ENCODE measurements at regions not wholly inside any gene's neighbourhood (a gene's known extent, or its start where the extent isn't known, plus 50 kb on each side); places are given as distances from the start of the nearest gene placed in this dataset.
"Not testable (repeated sequence)": the region's sequence is repeated elsewhere in the genome, so short reads cannot be mapped to it uniquely, and the experiment has no call there.

DNA sequence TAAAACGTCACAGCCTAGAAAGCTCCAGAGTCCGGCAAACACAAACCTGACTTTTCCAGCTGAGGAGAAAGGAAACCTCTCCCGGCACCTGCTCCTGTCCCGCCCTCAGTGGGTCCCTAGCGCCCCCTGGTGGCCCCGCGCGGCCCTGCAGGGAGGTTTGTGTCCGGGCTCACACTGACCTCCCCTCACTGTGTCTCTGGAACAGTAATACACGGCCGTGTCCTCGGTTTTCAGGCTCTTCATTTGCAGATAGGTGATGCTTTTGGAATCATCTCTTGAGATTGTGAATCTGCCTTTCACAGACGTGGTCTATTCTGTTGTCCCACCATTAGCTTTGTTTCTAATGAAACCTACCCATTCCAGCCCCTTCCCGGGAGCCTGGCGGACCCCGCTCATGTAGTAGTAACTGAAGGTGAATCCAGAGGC lies 731.2 kb downstream of the TMEM121 start:
- POLR2A ChIA-PET: interaction anchor here (1.9 kb wide), 1 partner anchor 28 kb away, joined by 9 read pairs; no protein-coding TSS in a partner anchor
- H3K27ac ChIP-seq (ENCODE audit: low read depth in 1 of 2, low read length in 2 of 2); H3K9me3 Mint-ChIP-seq; H3K36me3 Mint-ChIP-seq (ENCODE audit: low read depth); H3K4me1 Mint-ChIP-seq (ENCODE audit: low read depth); H3K36me3 ChIP-seq (ENCODE audit: insufficient read depth, low read length); H3K27ac Mint-ChIP-seq; H3K4me1 ChIP-seq (ENCODE audit: insufficient read depth, low read length); H3K4me3 Mint-ChIP-seq; H3K9me3 ChIP-seq (ENCODE audit: control insufficient read depth in 1 of 2, insufficient read depth in 1 of 2, low read length in 2 of 2); H3K4me3 ChIP-seq (ENCODE audit: low read length); H3K27me3 ChIP-seq (ENCODE audit: control insufficient read depth in 1 of 2, insufficient read depth in 2 of 2, low read length in 2 of 2): not testable (repeated sequence)
- ATAC-seq (ENCODE audit: poor library complexity) (peak; percentile 51), DNase-seq (peak; percentile 53 to 86 (median 69))
- CTCF ChIA-PET: interaction anchor here (0.6 to 2.6 kb wide), 18 partner anchors 10 to 252 kb away, joined by 3 to 19 read pairs (median 4); no protein-coding TSS in a partner anchor
- TF ChIP-seq, protein P1, sequence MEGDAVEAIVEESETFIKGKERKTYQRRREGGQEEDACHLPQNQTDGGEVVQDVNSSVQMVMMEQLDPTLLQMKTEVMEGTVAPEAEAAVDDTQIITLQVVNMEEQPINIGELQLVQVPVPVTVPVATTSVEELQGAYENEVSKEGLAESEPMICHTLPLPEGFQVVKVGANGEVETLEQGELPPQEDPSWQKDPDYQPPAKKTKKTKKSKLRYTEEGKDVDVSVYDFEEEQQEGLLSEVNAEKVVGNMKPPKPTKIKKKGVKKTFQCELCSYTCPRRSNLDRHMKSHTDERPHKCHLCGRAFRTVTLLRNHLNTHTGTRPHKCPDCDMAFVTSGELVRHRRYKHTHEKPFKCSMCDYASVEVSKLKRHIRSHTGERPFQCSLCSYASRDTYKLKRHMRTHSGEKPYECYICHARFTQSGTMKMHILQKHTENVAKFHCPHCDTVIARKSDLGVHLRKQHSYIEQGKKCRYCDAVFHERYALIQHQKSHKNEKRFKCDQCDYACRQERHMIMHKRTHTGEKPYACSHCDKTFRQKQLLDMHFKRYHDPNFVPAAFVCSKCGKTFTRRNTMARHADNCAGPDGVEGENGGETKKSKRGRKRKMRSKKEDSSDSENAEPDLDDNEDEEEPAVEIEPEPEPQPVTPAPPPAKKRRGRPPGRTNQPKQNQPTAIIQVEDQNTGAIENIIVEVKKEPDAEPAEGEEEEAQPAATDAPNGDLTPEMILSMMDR (IDR thresholded peaks at IDR 0.05): peak; percentile 96
- H3K27me3 Mint-ChIP-seq: peaks cover 11% of the 10 kb centered on the region
- intact Hi-C loops (cut with DNase I, micrococcal nuclease): loop anchor here (1.0 to 5.0 kb wide), 2 partner anchors 45 to 48 kb away; no protein-coding TSS in a partner anchor

DNA sequence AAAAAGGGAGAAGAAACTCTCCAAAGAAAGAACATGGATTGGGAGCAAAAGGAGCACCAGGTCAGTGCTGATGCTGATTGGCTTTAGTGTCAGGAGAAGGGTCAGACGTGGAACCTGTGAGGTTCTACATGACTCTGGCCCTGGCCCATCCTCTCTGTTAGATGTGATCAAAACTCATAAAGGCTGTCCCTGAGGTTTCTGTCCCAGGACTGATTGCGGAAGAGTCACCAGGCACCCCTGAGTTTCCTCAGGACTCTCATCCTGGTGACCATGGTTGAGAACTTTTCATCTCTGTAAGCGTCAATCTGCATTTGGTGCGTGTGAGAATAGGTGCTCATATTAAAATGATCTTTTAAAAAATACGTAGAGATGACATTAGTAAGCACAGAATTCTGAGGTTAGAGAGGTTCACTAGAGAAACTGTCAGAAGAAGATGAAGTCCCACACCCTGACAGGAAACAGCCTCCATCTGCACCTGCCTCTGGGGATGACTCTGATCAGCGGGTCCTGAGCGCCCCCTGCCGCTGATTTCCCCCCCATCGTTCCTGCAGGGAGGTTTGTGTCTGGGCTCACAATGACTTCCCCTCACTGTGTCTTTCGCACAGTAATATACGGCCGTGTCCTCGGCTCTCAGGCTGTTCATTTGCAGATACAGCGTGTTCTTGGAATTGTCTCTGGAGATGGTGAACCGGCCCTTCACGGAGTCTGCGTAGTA lies 741.8 kb downstream of the TMEM121 start:
- Mint-ChIP-seq H3K4me3 (no peak overlapping the region), H3K36me3 (ENCODE audit: low read depth) (no peaks in the 10 kb centered on the region), H3K9me3 (no peaks in the 10 kb centered on the region), H3K27me3 (peaks cover 24% of the 10 kb centered on the region), H3K27ac (peak overlapping the region; percentile 46), H3K4me1 (ENCODE audit: low read depth) (peaks cover 11% of the 10 kb centered on the region)
- H3K9me3 ChIP-seq (ENCODE audit: control insufficient read depth in 1 of 2, insufficient read depth in 1 of 2, low read length in 2 of 2): no peaks in the 10 kb centered on the region
- CTCF ChIA-PET: interaction anchor here (1.2 to 2.6 kb wide), 5 partner anchors 9 to 149 kb away, joined by 3 to 10 read pairs (median 8); no protein-coding TSS in a partner anchor
- DNase-seq (peak; percentile 68 to 97 (median 80)), ATAC-seq (ENCODE audit: poor library complexity) (peak; percentile 95)
- H3K27ac ChIP-seq (ENCODE audit: low read depth in 1 of 2, low read length in 2 of 2): no peak overlapping the region
- intact Hi-C loops (cut with DNase I, micrococcal nuclease): loop anchor here (2.0 to 10.0 kb wide), 2 partner anchors 59 to 133 kb away; no protein-coding TSS in a partner anchor
- H3K4me3 ChIP-seq (ENCODE audit: low read length): no peak overlapping the region
- H3K36me3 ChIP-seq (ENCODE audit: insufficient read depth, low read length): no peaks in the 10 kb centered on the region
- POLR2A ChIA-PET: no interaction called here
- peaks cover 9% of the 10 kb centered on the region for H3K4me1 ChIP-seq (ENCODE audit: insufficient read depth, low read length)
- TF ChIP-seq, protein P1 (IDR thresholded peaks at IDR 0.05): peak; percentile 77
- H3K27me3 ChIP-seq (ENCODE audit: control insufficient read depth in 1 of 2, insufficient read depth in 2 of 2, low read length in 2 of 2): no peaks in the 10 kb centered on the region

DNA sequence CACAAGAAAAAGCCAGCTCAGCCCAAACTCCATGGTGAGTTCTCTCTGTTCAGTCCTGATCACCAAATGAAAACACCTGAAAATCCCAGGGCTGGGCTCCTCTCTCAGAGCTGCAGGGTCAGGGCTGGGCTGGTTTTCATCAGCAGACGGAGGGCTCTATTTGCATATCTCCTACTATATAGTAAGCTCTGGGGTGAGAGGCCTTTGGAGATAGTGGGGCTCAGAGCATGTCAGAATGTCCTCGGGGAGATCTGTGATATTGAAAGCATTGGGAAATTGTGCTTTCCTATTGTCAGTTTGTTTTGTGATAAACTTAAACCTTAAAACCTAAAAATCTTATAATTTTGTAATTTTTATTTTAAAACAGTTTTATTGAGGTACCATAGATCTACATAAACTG lies 742.6 kb downstream of the TMEM121 start:
- TF ChIP-seq, protein P1 (IDR thresholded peaks at IDR 0.05): no peak
- H3K27me3 ChIP-seq (ENCODE audit: control insufficient read depth in 1 of 2, insufficient read depth in 2 of 2, low read length in 2 of 2): no peaks in the 10 kb centered on the region
- Mint-ChIP-seq H3K9me3 (no peaks in the 10 kb centered on the region), H3K4me1 (ENCODE audit: low read depth) (peaks cover 11% of the 10 kb centered on the region), H3K4me3 (no peak overlapping the region), H3K27ac (no peak overlapping the region), H3K36me3 (ENCODE audit: low read depth) (no peaks in the 10 kb centered on the region), H3K27me3 (peaks cover 21% of the 10 kb centered on the region)
- H3K9me3 ChIP-seq (ENCODE audit: control insufficient read depth in 1 of 2, insufficient read depth in 1 of 2, low read length in 2 of 2): no peaks in the 10 kb centered on the region
- ATAC-seq (ENCODE audit: poor library complexity) (no peak), DNase-seq (no peak)
- POLR2A ChIA-PET: no interaction called here
- no peaks in the 10 kb centered on the region for H3K36me3 ChIP-seq (ENCODE audit: insufficient read depth, low read length)
- H3K27ac ChIP-seq (ENCODE audit: low read depth in 1 of 2, low read length in 2 of 2): no peak overlapping the region
- CTCF ChIA-PET: interaction anchor here (1.5 to 2.6 kb wide), 3 partner anchors 9 to 149 kb away, joined by 3 to 10 read pairs (median 9); no protein-coding TSS in a partner anchor
- H3K4me3 ChIP-seq (ENCODE audit: low read length): no peak overlapping the region
- intact Hi-C loops (cut with DNase I, micrococcal nuclease): loop anchor here (2.0 to 10.0 kb wide), 2 partner anchors 60 to 134 kb away; no protein-coding TSS in a partner anchor
- peaks cover 9% of the 10 kb centered on the region for H3K4me1 ChIP-seq (ENCODE audit: insufficient read depth, low read length)

Measured in CD4-positive, alpha-beta T cell (primary cell).